ENCODE measurements at regions not wholly inside any gene's neighbourhood (a gene's known extent, or its start where the extent isn't known, plus 50 kb on each side); places are given as distances from the start of the nearest gene placed in this dataset.
A peak's percentile ranks its signal among the peaks of the same experiment; 100 is the strongest.
"Not testable (repeated sequence)": the region's sequence is repeated elsewhere in the genome, so short reads cannot be mapped to it uniquely, and the experiment has no call there.

- DNase-seq (ENCODE audit: low read depth), result not testable (repeated sequence)
Measured at GRCh38 chr6:168913231-168913865, 340.3 kb downstream of the THBS2 start.

- no peak for DNase-seq (ENCODE audit: low read depth)
Measured at GRCh38 chr6:168909288-168909687, 344.4 kb downstream of the THBS2 start.

- DNase-seq (ENCODE audit: low read depth), result peak; percentile 89
Measured at GRCh38 chr6:168908887-168909286, 344.8 kb downstream of the THBS2 start.

- peak; percentile 86 for DNase-seq (ENCODE audit: low read depth)
Measured at GRCh38 chr6:168908166-168908565, 345.5 kb downstream of the THBS2 start.

GRCh38 chr6:168906391-168906790 is 347.3 kb downstream of the THBS2 start:
- no peak for DNase-seq (ENCODE audit: low read depth)

- peak; percentile 85 for DNase-seq (ENCODE audit: low read depth)
Measured at GRCh38 chr6:168905451-168906090, 348.1 kb downstream of the THBS2 start.

GRCh38 chr6:168903613-168904345 is 349.9 kb downstream of the THBS2 start:
- DNase-seq (ENCODE audit: low read depth), result no peak

GRCh38 chr6:168902075-168902474 is 351.6 kb downstream of the THBS2 start:
- no peak for DNase-seq (ENCODE audit: low read depth)

GRCh38 chr6:168901076-168901475 is 352.6 kb downstream of the THBS2 start:
- DNase-seq (ENCODE audit: low read depth), result no peak

GRCh38 chr6:168896321-168896720 is 357.3 kb downstream of the THBS2 start:
- DNase-seq (ENCODE audit: low read depth), result no peak

- peak; percentile 74 for DNase-seq (ENCODE audit: low read depth)
Measured at GRCh38 chr6:168895102-168895812, 358.4 kb downstream of the THBS2 start.

- DNase-seq (ENCODE audit: low read depth), result no peak
Measured at GRCh38 chr6:168892031-168892430, 361.6 kb downstream of the THBS2 start.

- DNase-seq (ENCODE audit: low read depth), result no peak
Measured at GRCh38 chr6:168890981-168891365, 362.7 kb downstream of the THBS2 start.

GRCh38 chr6:168890306-168890980 is 363.2 kb downstream of the THBS2 start:
- DNase-seq (ENCODE audit: low read depth), result no peak

- no peak for DNase-seq (ENCODE audit: low read depth)
Measured at GRCh38 chr6:168888786-168889345, 364.8 kb downstream of the THBS2 start.

- no peak for DNase-seq (ENCODE audit: low read depth)
Measured at GRCh38 chr6:168888102-168888501, 365.5 kb downstream of the THBS2 start.

GRCh38 chr6:168887621-168888020 is 366.0 kb downstream of the THBS2 start:
- no peak for DNase-seq (ENCODE audit: low read depth)

GRCh38 chr6:168886964-168887363 is 366.7 kb downstream of the THBS2 start:
- no peak for DNase-seq (ENCODE audit: low read depth)

GRCh38 chr6:168885751-168886742 is 367.6 kb downstream of the THBS2 start:
- no peak for DNase-seq (ENCODE audit: low read depth)

GRCh38 chr6:168885196-168885595 is 368.4 kb downstream of the THBS2 start:
- DNase-seq (ENCODE audit: low read depth), result no peak

Measured in LHCN-M2 (cell line).